GM12878 (cell line): ENCODE measurements at regions not wholly inside any gene's neighbourhood (a gene's known extent, or its start where the extent isn't known, plus 50 kb on each side); places are given as distances from the start of the nearest gene placed in this dataset.

Experiments used
- ATAC-seq: fragments of 200-7000 bp; cut with Tn5 transposase; 3 replicates; pipeline ENCODE4 v1.9.1; 2020; ENCODE audit warnings: mild to moderate bottlenecking, moderate library complexity
- BruUV-seq: library from RNA; stranded (reverse); fragments of 400-500 nt; replicated peaks from 2 replicates; lab custom pipeline; 2021; lab: Mats Ljungman, UMichigan
- CTCF ChIA-PET: fragments of 300-600 bp; sonication (Branson Sonifier 250); formaldehyde crosslinking; extraction: SDS; loops from one replicate; lab custom pipeline; 2021; ENCODE audit warnings: inconsistent platforms; lab: Yijun Ruan, JAX
- POLR2A ChIA-PET: fragments of 350-600 bp; formaldehyde crosslinking; extraction: SDS; loops from one replicate; lab custom pipeline; 2021; ENCODE audit warnings: inconsistent platforms; lab: Charles Lee
- RAD21 ChIA-PET: fragments of 300-600 bp; sonication (Branson Sonifier 250); formaldehyde crosslinking; loops from one replicate; lab custom pipeline; 2023; ENCODE audit warnings: antibody characterized with exemption; ENCODE audit not compliant: unreplicated experiment; lab: Charles Lee
- SMC1A ChIA-PET: fragments of 300-600 bp; sonication (Branson Sonifier 250); formaldehyde crosslinking; loops from one replicate; lab custom pipeline; 2023; ENCODE audit not compliant: unreplicated experiment, uncharacterized antibody; lab: Charles Lee
- DNase-seq: peaks from one replicate; pipeline ENCODE4 v3.0.0-alpha.2; 2011; ENCODE audit warnings: low read depth, low spot score
- FAIRE-seq: peaks from 3 replicates; lab custom pipeline; 2011; peaks lifted over from hg19 to GRCh38; lab: Jason Lieb, UNC
- H2AFZ ChIP-seq: 2 replicates; pipeline ENCODE4 v1.6.0; 2011; ENCODE audit warnings: low read depth, low read length, control low read depth; ENCODE audit not compliant: control insufficient read depth
- H3K27ac ChIP-seq: 2 replicates; pipeline ENCODE4 v1.5.1; 2011; ENCODE audit warnings: control low read depth; ENCODE audit not compliant: control insufficient read depth, insufficient read depth
- H3K27me3 ChIP-seq, 2 experiments: replicated peaks in 1 of 2; 2 replicates each; pipeline versions ENCODE4 v1.6.0 to v1.6.1; 2011; ENCODE audit warnings: low read length in 1 of 2; ENCODE audit not compliant: control insufficient read depth in 2 of 2, insufficient read depth in 2 of 2
- H3K36me3 ChIP-seq, 2 experiments: 2 replicates each; pipeline ENCODE4 v1.5.1; 2011; ENCODE audit warnings: low read length in 1 of 2; ENCODE audit not compliant: control insufficient read depth in 2 of 2, insufficient read depth in 2 of 2
- H3K4me1 ChIP-seq: 2 replicates; pipeline ENCODE4 v1.6.1; 2011; ENCODE audit warnings: mild to moderate bottlenecking, low read length, moderate library complexity, mixed read lengths; ENCODE audit not compliant: control insufficient read depth, insufficient read depth
- H3K4me2 ChIP-seq: 2 replicates; pipeline ENCODE4 v1.6.0; 2011; ENCODE audit warnings: control low read depth; ENCODE audit not compliant: control insufficient read depth, insufficient read depth
- H3K4me3 ChIP-seq: fragments of 200-600 bp; sonication (generic); 2 replicates; pipeline ENCODE4 v1.5.1; 2016
- H3K79me2 ChIP-seq: 2 replicates; pipeline ENCODE4 v1.6.0; 2011; ENCODE audit warnings: low read length; ENCODE audit not compliant: control insufficient read depth, insufficient read depth
- H3K9ac ChIP-seq: 2 replicates; pipeline ENCODE4 v1.8.0; 2011; ENCODE audit warnings: low read length, control low read depth, mixed read lengths; ENCODE audit not compliant: control insufficient read depth, insufficient read depth
- H3K9me3 ChIP-seq: replicated peaks from 3 replicates; pipeline ENCODE4 v1.5.1; 2011; ENCODE audit warnings: mild to moderate bottlenecking, low read length; ENCODE audit not compliant: control insufficient read depth, insufficient read depth
- H4K20me1 ChIP-seq: 2 replicates; pipeline ENCODE4 v1.6.0; 2011; ENCODE audit not compliant: control insufficient read depth, insufficient read depth
- ATF7 ChIP-seq: fragments of 450-650 bp; IDR thresholded peaks from 2 replicates; pipeline ENCODE4 v1.6.1; 2016; ENCODE audit warnings: low read depth, mild to moderate bottlenecking
- CBFB ChIP-seq: IDR thresholded peaks from 2 replicates; pipeline ENCODE4 v1.6.1; 2016; ENCODE audit warnings: antibody characterized with exemption, low read depth
- DPF2 ChIP-seq: fragments of 450-650 bp; IDR thresholded peaks from 2 replicates; pipeline ENCODE4 v1.6.1; 2017; ENCODE audit warnings: mild to moderate bottlenecking
- EGR1 ChIP-seq, 2 experiments: IDR thresholded peaks; 1 replicate in 1 of 2; 2 replicates in 1 of 2; pipeline ENCODE4 v1.6.1; 2011 to 2012; ENCODE audit warnings: low read depth in 2 of 2, low read length in 2 of 2, borderline replicate concordance in 1 of 2, mild to moderate bottlenecking in 1 of 2, moderate library complexity in 1 of 2
- EP300 ChIP-seq, 2 experiments: fragments of 150-350 bp in 1 of 2; IDR thresholded peaks; 2 replicates each; pipeline ENCODE4 v1.6.1; 2011 to 2012; ENCODE audit warnings: low read depth in 2 of 2, low read length in 2 of 2, borderline replicate concordance in 1 of 2, improper control_type of control experiment in 1 of 2, inconsistent platforms in 1 of 2; ENCODE audit not compliant: control insufficient read depth in 1 of 2
- HDAC6 ChIP-seq: fragments of 200-600 bp; sonication (generic); IDR thresholded peaks from one replicate; pipeline ENCODE4 v1.8.0; 2017; ENCODE audit warnings: antibody characterized with exemption; ENCODE audit not compliant: unreplicated experiment
- IKZF1 ChIP-seq: fragments of 450-650 bp; conservative IDR thresholded peaks from 2 replicates; pipeline ENCODE4 v1.6.1; 2017; ENCODE audit warnings: antibody characterized with exemption, mild to moderate bottlenecking
- MEF2B ChIP-seq: fragments of 450-650 bp; IDR thresholded peaks from 2 replicates; pipeline ENCODE4 v1.6.1; 2018; ENCODE audit warnings: mild to moderate bottlenecking, moderate library complexity; ENCODE audit not compliant: partially characterized antibody, poor library complexity, severe bottlenecking
- POU2F2 ChIP-seq: IDR thresholded peaks from 3 replicates; pipeline ENCODE4 v1.6.1; 2011; ENCODE audit warnings: low read depth, mild to moderate bottlenecking, low read length, borderline replicate concordance
- RELA ChIP-seq: fragments of 450-650 bp; IDR thresholded peaks from 2 replicates; pipeline ENCODE4 v1.8.0; 2014; ENCODE audit warnings: borderline replicate concordance; ENCODE audit not compliant: partially characterized antibody
- RFX5 ChIP-seq: IDR thresholded peaks from 2 replicates; pipeline ENCODE4 v1.6.1; 2011; ENCODE audit warnings: low read depth, low read length, improper control_type of control experiment
- SMAD5 ChIP-seq: IDR thresholded peaks from 2 replicates; pipeline ENCODE4 v1.6.1; 2016; ENCODE audit warnings: antibody characterized with exemption, low read depth
- SP1 ChIP-seq: IDR thresholded peaks from one replicate; pipeline ENCODE4 v1.6.1; 2011; ENCODE audit warnings: low read depth, low read length
- TBL1XR1 ChIP-seq: IDR thresholded peaks from 2 replicates; pipeline ENCODE4 v1.6.1; 2012; ENCODE audit warnings: low read depth, low read length, improper control_type of control experiment
- TCF7 ChIP-seq: IDR thresholded peaks from 2 replicates; pipeline ENCODE4 v1.6.1; 2014; ENCODE audit warnings: antibody characterized with exemption, borderline replicate concordance
- ZNF24 ChIP-seq: fragments of 450-650 bp; IDR thresholded peaks from 2 replicates; pipeline ENCODE4 v1.6.1; 2017; ENCODE audit warnings: antibody characterized with exemption, mild to moderate bottlenecking
- WGBS: methylation state at CpG from one replicate; pipeline ENCODE4 v1.1.6; 2016; ENCODE audit warnings: low lambda C conversion rate; ENCODE audit not compliant: insufficient replicate concordance, insufficient coverage; ENCODE audit errors: missing lambda C conversion rate; 5-methylcytosine and 5-hydroxymethylcytosine counted together
- in situ Hi-C: fragments of 300-500 bp; cut with MboI; formaldehyde crosslinking; loops from 9 replicates; pipeline ENCODE4 v1.14.3; 2018; ENCODE audit warnings: mixed read lengths
- intact Hi-C: fragments of 100-400 bp; cut with micrococcal nuclease; formaldehyde crosslinking; loops from one replicate; pipeline ENCODE4 v1.14.2; 2022; ENCODE audit not compliant: unreplicated experiment
- TF ChIP-seq, protein P1 (sequence below): fragments of 450-650 bp; formaldehyde crosslinking; IDR thresholded peaks from 2 replicates; pipeline ENCODE4 v1.4.0; 2022; ENCODE audit warnings: mild to moderate bottlenecking, moderate library complexity
- TF ChIP-seq, protein P2 (sequence below): fragments of 150-350 bp; IDR thresholded peaks from 2 replicates; pipeline ENCODE4 v1.6.1; 2014; ENCODE audit warnings: mild to moderate bottlenecking, low read depth, low read length
- TF ChIP-seq, protein P3 (sequence below): fragments of 450-650 bp; formaldehyde crosslinking; IDR thresholded peaks from 2 replicates; pipeline ENCODE4 v1.4.0; 2020; ENCODE audit warnings: mild to moderate bottlenecking, moderate library complexity

DNA sequence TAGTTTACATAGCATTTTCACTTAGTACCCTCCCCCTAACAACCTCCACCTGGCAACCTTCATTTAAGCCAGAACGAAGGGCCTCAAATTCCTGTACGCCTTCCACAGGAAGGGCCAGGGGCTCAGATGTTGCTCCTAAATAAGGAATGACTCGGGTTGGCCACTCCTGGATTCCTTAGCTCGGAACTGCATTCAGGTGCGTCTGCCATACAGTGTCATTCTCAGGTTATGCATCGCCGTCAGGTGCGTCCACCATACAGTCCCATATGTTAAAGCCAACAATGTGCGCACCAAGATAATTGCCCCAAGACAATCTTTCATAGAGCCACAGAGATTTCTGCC is 53.5 kb upstream of the USP3 start:
- Histone ChIP-seq H3K4me1 (no peaks in the 10 kb centered on the region), H3K9ac (no peak overlapping the region), H3K36me3 (no peaks in the 10 kb centered on the region), H3K4me3 (no peak overlapping the region), H3K27ac (no peak overlapping the region), H3K9me3 (no peaks in the 10 kb centered on the region), H2AFZ (no peak overlapping the region), H4K20me1 (no peaks in the 10 kb centered on the region), H3K79me2 (no peaks in the 10 kb centered on the region), H3K27me3 (no peaks in the 10 kb centered on the region), H3K4me2 (no peak overlapping the region)
- ChIA-PET CTCF (no interaction called here), SMC1A (no interaction called here), POLR2A (no interaction called here), RAD21 (no interaction called here)
- in situ Hi-C loops (no loop called here), intact Hi-C loops (no loop called here)
- TF ChIP-seq HDAC6 (no peak), CBFB (no peak), DPF2 (no peak), ZNF24 (no peak), RFX5 (no peak), EP300 (IDR thresholded peaks at IDR 0.05; ENCODE audit: borderline replicate concordance in 1 of 2, control insufficient read depth in 1 of 2, low read depth in 2 of 2, low read length in 2 of 2) (no peak), RELA (no peak), POU2F2 (no peak), TCF7 (no peak), EGR1 (IDR thresholded peaks at IDR 0.05; ENCODE audit: borderline replicate concordance in 1 of 2, low read depth in 2 of 2, low read length in 2 of 2) (no peak), TBL1XR1 (no peak), IKZF1 (no peak), MEF2B (no peak), SMAD5 (no peak), SP1 (no peak), ATF7 (no peak)
- TF ChIP-seq, protein P1, sequence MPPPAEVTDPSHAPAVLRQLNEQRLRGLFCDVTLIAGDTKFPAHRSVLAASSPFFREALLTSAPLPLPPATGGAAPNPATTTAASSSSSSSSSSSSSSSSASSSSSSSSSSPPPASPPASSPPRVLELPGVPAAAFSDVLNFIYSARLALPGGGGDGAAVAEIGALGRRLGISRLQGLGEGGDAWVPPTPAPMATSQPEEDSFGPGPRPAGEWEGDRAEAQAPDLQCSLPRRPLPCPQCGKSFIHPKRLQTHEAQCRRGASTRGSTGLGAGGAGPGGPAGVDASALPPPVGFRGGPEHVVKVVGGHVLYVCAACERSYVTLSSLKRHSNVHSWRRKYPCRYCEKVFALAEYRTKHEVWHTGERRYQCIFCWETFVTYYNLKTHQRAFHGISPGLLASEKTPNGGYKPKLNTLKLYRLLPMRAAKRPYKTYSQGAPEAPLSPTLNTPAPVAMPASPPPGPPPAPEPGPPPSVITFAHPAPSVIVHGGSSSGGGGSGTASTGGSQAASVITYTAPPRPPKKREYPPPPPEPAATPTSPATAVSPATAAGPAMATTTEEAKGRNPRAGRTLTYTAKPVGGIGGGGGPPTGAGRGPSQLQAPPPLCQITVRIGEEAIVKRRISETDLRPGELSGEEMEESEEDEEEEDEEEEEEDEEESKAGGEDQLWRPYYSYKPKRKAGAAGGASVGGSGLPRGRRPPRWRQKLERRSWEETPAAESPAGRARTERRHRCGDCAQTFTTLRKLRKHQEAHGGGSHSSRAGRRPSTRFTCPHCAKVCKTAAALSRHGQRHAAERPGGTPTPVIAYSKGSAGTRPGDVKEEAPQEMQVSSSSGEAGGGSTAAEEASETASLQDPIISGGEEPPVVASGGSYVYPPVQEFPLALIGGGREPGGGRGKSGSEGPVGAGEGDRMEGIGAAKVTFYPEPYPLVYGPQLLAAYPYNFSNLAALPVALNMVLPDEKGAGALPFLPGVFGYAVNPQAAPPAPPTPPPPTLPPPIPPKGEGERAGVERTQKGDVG: no peak
- TF ChIP-seq, protein P2, sequence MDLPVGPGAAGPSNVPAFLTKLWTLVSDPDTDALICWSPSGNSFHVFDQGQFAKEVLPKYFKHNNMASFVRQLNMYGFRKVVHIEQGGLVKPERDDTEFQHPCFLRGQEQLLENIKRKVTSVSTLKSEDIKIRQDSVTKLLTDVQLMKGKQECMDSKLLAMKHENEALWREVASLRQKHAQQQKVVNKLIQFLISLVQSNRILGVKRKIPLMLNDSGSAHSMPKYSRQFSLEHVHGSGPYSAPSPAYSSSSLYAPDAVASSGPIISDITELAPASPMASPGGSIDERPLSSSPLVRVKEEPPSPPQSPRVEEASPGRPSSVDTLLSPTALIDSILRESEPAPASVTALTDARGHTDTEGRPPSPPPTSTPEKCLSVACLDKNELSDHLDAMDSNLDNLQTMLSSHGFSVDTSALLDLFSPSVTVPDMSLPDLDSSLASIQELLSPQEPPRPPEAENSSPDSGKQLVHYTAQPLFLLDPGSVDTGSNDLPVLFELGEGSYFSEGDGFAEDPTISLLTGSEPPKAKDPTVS: no peak
- TF ChIP-seq, protein P3, sequence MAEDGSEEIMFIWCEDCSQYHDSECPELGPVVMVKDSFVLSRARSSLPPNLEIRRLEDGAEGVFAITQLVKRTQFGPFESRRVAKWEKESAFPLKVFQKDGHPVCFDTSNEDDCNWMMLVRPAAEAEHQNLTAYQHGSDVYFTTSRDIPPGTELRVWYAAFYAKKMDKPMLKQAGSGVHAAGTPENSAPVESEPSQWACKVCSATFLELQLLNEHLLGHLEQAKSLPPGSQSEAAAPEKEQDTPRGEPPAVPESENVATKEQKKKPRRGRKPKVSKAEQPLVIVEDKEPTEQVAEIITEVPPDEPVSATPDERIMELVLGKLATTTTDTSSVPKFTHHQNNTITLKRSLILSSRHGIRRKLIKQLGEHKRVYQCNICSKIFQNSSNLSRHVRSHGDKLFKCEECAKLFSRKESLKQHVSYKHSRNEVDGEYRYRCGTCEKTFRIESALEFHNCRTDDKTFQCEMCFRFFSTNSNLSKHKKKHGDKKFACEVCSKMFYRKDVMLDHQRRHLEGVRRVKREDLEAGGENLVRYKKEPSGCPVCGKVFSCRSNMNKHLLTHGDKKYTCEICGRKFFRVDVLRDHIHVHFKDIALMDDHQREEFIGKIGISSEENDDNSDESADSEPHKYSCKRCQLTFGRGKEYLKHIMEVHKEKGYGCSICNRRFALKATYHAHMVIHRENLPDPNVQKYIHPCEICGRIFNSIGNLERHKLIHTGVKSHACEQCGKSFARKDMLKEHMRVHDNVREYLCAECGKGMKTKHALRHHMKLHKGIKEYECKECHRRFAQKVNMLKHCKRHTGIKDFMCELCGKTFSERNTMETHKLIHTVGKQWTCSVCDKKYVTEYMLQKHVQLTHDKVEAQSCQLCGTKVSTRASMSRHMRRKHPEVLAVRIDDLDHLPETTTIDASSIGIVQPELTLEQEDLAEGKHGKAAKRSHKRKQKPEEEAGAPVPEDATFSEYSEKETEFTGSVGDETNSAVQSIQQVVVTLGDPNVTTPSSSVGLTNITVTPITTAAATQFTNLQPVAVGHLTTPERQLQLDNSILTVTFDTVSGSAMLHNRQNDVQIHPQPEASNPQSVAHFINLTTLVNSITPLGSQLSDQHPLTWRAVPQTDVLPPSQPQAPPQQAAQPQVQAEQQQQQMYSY (CRISPR knock-in tag): no peak
- 63% methylated on average over 9 of the region's 9 CpGs for WGBS
- ATAC-seq: no peak
- no peak for DNase-seq
- BruUV-seq: no TSS peak
- no peak for FAIRE-seq
